IMR-90 (cell line): ENCODE measurements at regions not wholly inside any gene's neighbourhood (a gene's known extent, or its start where the extent isn't known, plus 50 kb on each side); places are given as distances from the start of the nearest gene placed in this dataset.

Experiments
- ATAC-seq: fragments of 200-7000 bp; cut with Tn5 transposase; 2 replicates; pipeline ENCODE4 v1.9.1; 2020; ENCODE audit warnings: low read depth, mild to moderate bottlenecking, moderate library complexity
- BruUV-seq: library from RNA; stranded (reverse); fragments of 400-500 nt; replicated peaks from 2 replicates; lab custom pipeline; 2021; lab: Mats Ljungman, UMichigan
- CTCF ChIA-PET: fragments of 300-600 bp; formaldehyde crosslinking; extraction: SDS; loops from one replicate; lab custom pipeline; 2021; ENCODE audit warnings: antibody characterized with exemption; lab: Yijun Ruan, JAX
- POLR2A ChIA-PET: fragments of 300-600 bp; sonication (Branson Sonifier 250); formaldehyde crosslinking; loops from one replicate; lab custom pipeline; 2022; ENCODE audit warnings: antibody characterized with exemption; ENCODE audit not compliant: unreplicated experiment; lab: Charles Lee
- DNase-seq: peaks from one replicate; pipeline ENCODE4 v3.0.0; 2013
- H2AFZ ChIP-seq: replicated peaks from 2 replicates; pipeline ENCODE3; 2013; ENCODE audit warnings: low read length, mild to moderate bottlenecking; ENCODE audit not compliant: poor library complexity
- H2AK5ac ChIP-seq: 2 replicates; pipeline ENCODE4 v1.6.1; 2013; ENCODE audit warnings: low read depth, low read length, inconsistent platforms
- H2AK9ac ChIP-seq: replicated peaks from 2 replicates; pipeline ENCODE3; 2013; ENCODE audit warnings: mild to moderate bottlenecking, low read depth, low read length, moderate library complexity; ENCODE audit not compliant: poor library complexity
- H2BK120ac ChIP-seq: 2 replicates; pipeline ENCODE4 v1.6.1; 2013; ENCODE audit warnings: low read depth, low read length, inconsistent platforms
- H2BK15ac ChIP-seq: 3 replicates; pipeline ENCODE4 v1.6.1; 2013; ENCODE audit warnings: low read depth, low read length, inconsistent platforms
- H2BK20ac ChIP-seq: 2 replicates; pipeline ENCODE4 v1.6.1; 2013; ENCODE audit warnings: low read depth, mild to moderate bottlenecking, inconsistent platforms, low read length, moderate library complexity
- H2BK5ac ChIP-seq: 2 replicates; pipeline ENCODE4 v1.6.1; 2013; ENCODE audit warnings: mild to moderate bottlenecking, low read depth, low read length, inconsistent platforms; ENCODE audit not compliant: poor library complexity, severe bottlenecking
- H3K14ac ChIP-seq: replicated peaks from 2 replicates; pipeline ENCODE4 v1.6.1; 2013; ENCODE audit warnings: low read depth, low read length, inconsistent platforms
- H3K18ac ChIP-seq: 2 replicates; pipeline ENCODE4 v1.6.1; 2013; ENCODE audit warnings: low read depth, low read length, control low read depth
- H3K23ac ChIP-seq: 2 replicates; pipeline ENCODE4 v1.6.1; 2013; ENCODE audit warnings: low read depth, low read length, inconsistent platforms
- H3K27ac ChIP-seq: 2 replicates; pipeline ENCODE4 v1.5.1; 2013; ENCODE audit warnings: mild to moderate bottlenecking, control low read depth, low read length; ENCODE audit not compliant: insufficient read depth
- H3K27me3 ChIP-seq: 2 replicates; pipeline ENCODE4 v1.6.1; 2013; ENCODE audit warnings: low read length; ENCODE audit not compliant: control insufficient read depth, insufficient read depth
- H3K36me3 ChIP-seq: 2 replicates; pipeline ENCODE4 v1.6.1; 2013; ENCODE audit warnings: low read length, mixed read lengths; ENCODE audit not compliant: control insufficient read depth, insufficient read depth
- H3K4ac ChIP-seq: 2 replicates; pipeline ENCODE4 v1.6.1; 2013; ENCODE audit warnings: low read depth, low read length, inconsistent platforms
- H3K4me1 ChIP-seq: 2 replicates; pipeline ENCODE4 v1.6.1; 2013; ENCODE audit warnings: low read length, mixed read lengths; ENCODE audit not compliant: control insufficient read depth, insufficient read depth
- H3K4me2 ChIP-seq: 2 replicates; pipeline ENCODE4 v1.6.1; 2013; ENCODE audit warnings: low read depth, mild to moderate bottlenecking, control low read depth, low read length, moderate library complexity
- H3K4me3 ChIP-seq: 2 replicates; pipeline ENCODE4 v1.5.1; 2013; ENCODE audit warnings: low read depth, mild to moderate bottlenecking, control low read depth, low read length, moderate library complexity; ENCODE audit not compliant: insufficient read depth
- H3K56ac ChIP-seq: 2 replicates; pipeline ENCODE4 v1.6.1; 2013; ENCODE audit warnings: low read length, inconsistent platforms; ENCODE audit not compliant: insufficient read depth; ENCODE audit errors: extremely low read depth
- H3K79me1 ChIP-seq, 2 experiments: 2 replicates each; pipeline ENCODE4 v1.6.1; 2013; ENCODE audit warnings: low read length in 2 of 2, inconsistent platforms in 1 of 2, low read depth in 1 of 2
- H3K9ac ChIP-seq: 2 replicates; pipeline ENCODE4 v1.6.1; 2013; ENCODE audit warnings: low read depth, low read length, control low read depth
- H3K9me1 ChIP-seq: 2 replicates; pipeline ENCODE4 v1.6.1; 2013; ENCODE audit warnings: low read length, inconsistent platforms; ENCODE audit not compliant: insufficient read depth
- H3K9me3 ChIP-seq: 2 replicates; pipeline ENCODE4 v1.6.1; 2013; ENCODE audit warnings: low read length; ENCODE audit not compliant: control insufficient read depth, insufficient read depth
- H4K20me1 ChIP-seq: 2 replicates; pipeline ENCODE4 v1.6.1; 2013; ENCODE audit warnings: low read length, inconsistent platforms; ENCODE audit not compliant: insufficient read depth
- H4K5ac ChIP-seq: 2 replicates; pipeline ENCODE4 v1.6.1; 2013; ENCODE audit warnings: mild to moderate bottlenecking, low read depth, low read length, control low read depth
- H4K8ac ChIP-seq, 2 experiments: 2 replicates each; pipeline ENCODE4 v1.6.1; 2013; ENCODE audit warnings: low read depth in 2 of 2, low read length in 2 of 2, control low read depth in 1 of 2, inconsistent platforms in 1 of 2
- H4K91ac ChIP-seq: 2 replicates; pipeline ENCODE4 v1.6.1; 2013; ENCODE audit warnings: low read depth, low read length, inconsistent platforms; ENCODE audit not compliant: insufficient read depth
- CEBPB ChIP-seq: IDR thresholded peaks from 2 replicates; pipeline ENCODE4 v1.6.1; 2012; ENCODE audit warnings: low read depth, low read length, improper control_type of control experiment
- WGBS, 2 experiments: methylation state at CpG; one replicate each; pipeline versions ENCODE4 v1.1.5 to v1.1.7; 2013; ENCODE audit warnings: missing lambda C conversion rate in 2 of 2; ENCODE audit not compliant: insufficient read length in 1 of 2; ENCODE audit errors: extremely low coverage in 2 of 2; 5-methylcytosine and 5-hydroxymethylcytosine counted together
- dilution Hi-C: fragments of 300-500 bp; cut with HindIII; formaldehyde crosslinking; loops from one replicate; pipeline ENCODE4 v1.14.3; 2018; ENCODE audit warnings: low sequenced_read_pairs; ENCODE audit not compliant: unreplicated experiment
- in situ Hi-C: fragments of 300-500 bp; cut with MboI; formaldehyde crosslinking; loops from 3 replicates; pipeline ENCODE4 v1.14.3; 2019; ENCODE audit warnings: low sequenced_read_pairs, inconsistent platforms, mixed read lengths
- intact Hi-C: fragments of 100-400 bp; cut with micrococcal nuclease; formaldehyde crosslinking; loops from 2 replicates; pipeline ENCODE4 v1.10.0; 2022

GRCh38 chr3:70614111-70614510 lies 301.7 kb upstream of the MDFIC2 start:
- no peak overlapping the region for H3K4ac ChIP-seq
- dilution Hi-C loops: no loop called here
- no peak overlapping the region for H3K23ac ChIP-seq
- H4K20me1 ChIP-seq: no peaks in the 10 kb centered on the region
- H3K9me3 ChIP-seq: no peaks in the 10 kb centered on the region
- no peak for TF ChIP-seq CEBPB
- no peak overlapping the region for H4K8ac ChIP-seq
- no peaks in the 10 kb centered on the region for H3K79me1 ChIP-seq
- no peak overlapping the region for H3K14ac ChIP-seq
- no peak overlapping the region for H2BK120ac ChIP-seq
- no peak overlapping the region for H2AK5ac ChIP-seq
- ChIA-PET CTCF (no interaction called here), POLR2A (no interaction called here)
- H2BK15ac ChIP-seq: no peak overlapping the region
- DNase-seq (no peak), ATAC-seq (no peak)
- H4K91ac ChIP-seq: no peak overlapping the region
- H4K5ac ChIP-seq: no peak overlapping the region
- no peak overlapping the region for H3K4me2 ChIP-seq
- no peaks in the 10 kb centered on the region for H3K9me1 ChIP-seq
- H3K4me3 ChIP-seq: no peak overlapping the region
- H2BK20ac ChIP-seq: no peak overlapping the region
- H3K56ac ChIP-seq: no peak overlapping the region
- no CpG with 5 or more reads among the region's 6 CpGs for WGBS, 2 experiments
- H3K36me3 ChIP-seq: no peaks in the 10 kb centered on the region
- H2BK5ac ChIP-seq: no peak overlapping the region
- no peak overlapping the region for H3K18ac ChIP-seq
- BruUV-seq: no TSS peak
- no peak overlapping the region for H2AFZ ChIP-seq
- H2AK9ac ChIP-seq: no peak overlapping the region
- no peak overlapping the region for H3K9ac ChIP-seq
- in situ Hi-C loops: no loop called here
- peaks cover 4% of the 10 kb centered on the region for H3K27me3 ChIP-seq
- intact Hi-C loops: no loop called here
- H3K4me1 ChIP-seq: no peaks in the 10 kb centered on the region
- no peak overlapping the region for H3K27ac ChIP-seq
